ENCODE measurements at regions not wholly inside any gene's neighbourhood (a gene's known extent, or its start where the extent isn't known, plus 50 kb on each side); places are given as distances from the start of the nearest gene placed in this dataset.

DNA sequence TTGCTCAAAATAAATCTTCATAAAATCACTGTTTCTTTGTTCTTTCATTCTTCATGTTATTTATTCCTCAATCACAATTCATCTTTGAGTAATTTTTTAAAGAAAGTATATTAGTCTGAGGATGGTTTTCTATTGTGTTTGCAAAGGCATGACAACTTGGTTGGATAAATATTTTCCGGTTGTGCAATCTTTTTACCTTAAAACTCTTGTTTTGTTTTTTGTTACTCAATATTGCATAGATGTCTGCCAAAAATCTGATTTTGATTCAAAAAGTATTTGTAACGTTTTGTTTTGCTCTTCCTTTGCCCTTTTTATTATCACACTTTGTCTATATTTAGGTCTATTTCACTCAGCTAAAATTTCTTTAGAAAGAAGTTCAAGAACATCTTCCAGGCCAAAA lies 86.2 kb upstream of the SYT1 start:
- TF ChIP-seq POLR2A (IDR thresholded peaks at IDR 0.05) (no peak), POLR2AphosphoS5 (IDR thresholded peaks at IDR 0.05) (no peak)
- TF ChIP-seq, protein P1, sequence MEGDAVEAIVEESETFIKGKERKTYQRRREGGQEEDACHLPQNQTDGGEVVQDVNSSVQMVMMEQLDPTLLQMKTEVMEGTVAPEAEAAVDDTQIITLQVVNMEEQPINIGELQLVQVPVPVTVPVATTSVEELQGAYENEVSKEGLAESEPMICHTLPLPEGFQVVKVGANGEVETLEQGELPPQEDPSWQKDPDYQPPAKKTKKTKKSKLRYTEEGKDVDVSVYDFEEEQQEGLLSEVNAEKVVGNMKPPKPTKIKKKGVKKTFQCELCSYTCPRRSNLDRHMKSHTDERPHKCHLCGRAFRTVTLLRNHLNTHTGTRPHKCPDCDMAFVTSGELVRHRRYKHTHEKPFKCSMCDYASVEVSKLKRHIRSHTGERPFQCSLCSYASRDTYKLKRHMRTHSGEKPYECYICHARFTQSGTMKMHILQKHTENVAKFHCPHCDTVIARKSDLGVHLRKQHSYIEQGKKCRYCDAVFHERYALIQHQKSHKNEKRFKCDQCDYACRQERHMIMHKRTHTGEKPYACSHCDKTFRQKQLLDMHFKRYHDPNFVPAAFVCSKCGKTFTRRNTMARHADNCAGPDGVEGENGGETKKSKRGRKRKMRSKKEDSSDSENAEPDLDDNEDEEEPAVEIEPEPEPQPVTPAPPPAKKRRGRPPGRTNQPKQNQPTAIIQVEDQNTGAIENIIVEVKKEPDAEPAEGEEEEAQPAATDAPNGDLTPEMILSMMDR (IDR thresholded peaks at IDR 0.05 in 8 of 11, conservative IDR thresholded peaks at IDR 0.05 in 3 of 11) = no peak

All from spleen (tissue), 7 donors.